Breast epithelium (tissue), 3 donors: ENCODE measurements at regions not wholly inside any gene's neighbourhood (a gene's known extent, or its start where the extent isn't known, plus 50 kb on each side); places are given as distances from the start of the nearest gene placed in this dataset.
"Not testable (repeated sequence)": the region's sequence is repeated elsewhere in the genome, so short reads cannot be mapped to it uniquely, and the experiment has no call there.

Experiments used
- POLR2A ChIP-seq: fragments of 450-650 bp; IDR thresholded peaks from one replicate; pipeline ENCODE4 v1.6.1; 2016; ENCODE audit warnings: antibody characterized with exemption, mild to moderate bottlenecking, moderate library complexity
- TF ChIP-seq, protein P1 (sequence below), 3 donors: fragments of 450-650 bp; IDR thresholded peaks; one replicate each; pipeline ENCODE4 v1.5.1; 2016 to 2017; ENCODE audit warnings: antibody characterized with exemption in 3 of 3, mild to moderate bottlenecking in 3 of 3, moderate library complexity in 3 of 3

GRCh38 chr12:11546582-11547270 is 102.7 kb upstream of the ETV6 start:
- TF ChIP-seq, protein P1, sequence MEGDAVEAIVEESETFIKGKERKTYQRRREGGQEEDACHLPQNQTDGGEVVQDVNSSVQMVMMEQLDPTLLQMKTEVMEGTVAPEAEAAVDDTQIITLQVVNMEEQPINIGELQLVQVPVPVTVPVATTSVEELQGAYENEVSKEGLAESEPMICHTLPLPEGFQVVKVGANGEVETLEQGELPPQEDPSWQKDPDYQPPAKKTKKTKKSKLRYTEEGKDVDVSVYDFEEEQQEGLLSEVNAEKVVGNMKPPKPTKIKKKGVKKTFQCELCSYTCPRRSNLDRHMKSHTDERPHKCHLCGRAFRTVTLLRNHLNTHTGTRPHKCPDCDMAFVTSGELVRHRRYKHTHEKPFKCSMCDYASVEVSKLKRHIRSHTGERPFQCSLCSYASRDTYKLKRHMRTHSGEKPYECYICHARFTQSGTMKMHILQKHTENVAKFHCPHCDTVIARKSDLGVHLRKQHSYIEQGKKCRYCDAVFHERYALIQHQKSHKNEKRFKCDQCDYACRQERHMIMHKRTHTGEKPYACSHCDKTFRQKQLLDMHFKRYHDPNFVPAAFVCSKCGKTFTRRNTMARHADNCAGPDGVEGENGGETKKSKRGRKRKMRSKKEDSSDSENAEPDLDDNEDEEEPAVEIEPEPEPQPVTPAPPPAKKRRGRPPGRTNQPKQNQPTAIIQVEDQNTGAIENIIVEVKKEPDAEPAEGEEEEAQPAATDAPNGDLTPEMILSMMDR (IDR thresholded peaks at IDR 0.05) = not testable (repeated sequence)
- TF ChIP-seq POLR2A = not testable (repeated sequence)
